ENCODE measurements at regions not wholly inside any gene's neighbourhood (a gene's known extent, or its start where the extent isn't known, plus 50 kb on each side); places are given as distances from the start of the nearest gene placed in this dataset.

DNA sequence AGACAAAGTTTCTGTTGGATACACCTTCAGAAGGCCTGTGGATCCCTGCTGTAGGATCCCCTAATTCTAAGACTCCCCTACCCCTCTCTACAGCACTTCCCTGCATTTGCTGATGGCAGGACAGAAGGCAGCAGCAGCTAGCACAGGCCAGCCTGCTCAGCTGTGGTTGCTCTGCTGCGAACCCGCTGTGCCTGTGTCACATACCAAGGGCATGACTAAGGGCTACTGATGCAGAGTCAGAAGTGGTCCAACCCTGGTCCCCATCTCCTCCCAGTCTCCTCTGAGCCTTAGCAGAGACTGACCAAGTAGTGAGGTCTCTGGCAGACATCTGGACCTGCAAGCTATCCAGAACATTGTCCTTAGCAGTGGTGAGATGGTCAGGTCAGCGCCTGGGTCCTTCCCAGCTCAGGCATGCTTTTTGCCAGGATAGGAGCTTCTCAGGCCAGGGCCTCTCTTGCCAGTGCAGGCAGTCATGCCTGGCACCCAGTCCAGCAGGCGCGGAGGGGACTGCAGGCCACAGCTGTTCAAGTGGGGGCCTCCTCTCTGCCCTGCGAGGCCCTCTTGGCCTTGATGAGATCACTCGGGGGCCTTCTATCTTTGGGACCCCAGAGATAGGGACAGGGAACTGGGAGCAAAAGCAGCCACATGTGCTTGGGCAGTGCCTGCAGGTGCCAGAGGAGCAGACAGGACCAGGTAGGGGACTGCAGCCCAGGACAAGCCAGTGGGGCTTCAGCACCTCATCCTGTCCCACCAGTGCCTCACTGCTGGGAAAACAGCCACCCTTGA is 146.4 kb downstream of the ZNF248 start:
- Histone ChIP-seq H3K9me3 (ENCODE audit: low read depth) (no peaks in the 10 kb centered on the region), H3K27ac (no peak overlapping the region), H3K4me2 (no peak overlapping the region), H2AFZ (no peak overlapping the region), H3K27me3 (no peaks in the 10 kb centered on the region), H3K4me3 (no peak overlapping the region), H3K36me3 (replicated peaks; ENCODE audit: insufficient read depth, low read depth) (no peaks in the 10 kb centered on the region), H4K20me1 (ENCODE audit: insufficient read depth, poor library complexity, severe bottlenecking) (no peaks in the 10 kb centered on the region), H3K79me2 (no peaks in the 10 kb centered on the region), H3K4me1 (ENCODE audit: insufficient read depth) (no peaks in the 10 kb centered on the region), H3K9me2 (replicated peaks; ENCODE audit: insufficient read depth) (no peaks in the 10 kb centered on the region)
- no peak for DNase-seq (ENCODE audit: low spot score)
- no peak for TF ChIP-seq EZH2phosphoT487 (IDR thresholded peaks at IDR 0.05; ENCODE audit: low read depth, severe bottlenecking, unreplicated experiment)
- TF ChIP-seq, protein P1, sequence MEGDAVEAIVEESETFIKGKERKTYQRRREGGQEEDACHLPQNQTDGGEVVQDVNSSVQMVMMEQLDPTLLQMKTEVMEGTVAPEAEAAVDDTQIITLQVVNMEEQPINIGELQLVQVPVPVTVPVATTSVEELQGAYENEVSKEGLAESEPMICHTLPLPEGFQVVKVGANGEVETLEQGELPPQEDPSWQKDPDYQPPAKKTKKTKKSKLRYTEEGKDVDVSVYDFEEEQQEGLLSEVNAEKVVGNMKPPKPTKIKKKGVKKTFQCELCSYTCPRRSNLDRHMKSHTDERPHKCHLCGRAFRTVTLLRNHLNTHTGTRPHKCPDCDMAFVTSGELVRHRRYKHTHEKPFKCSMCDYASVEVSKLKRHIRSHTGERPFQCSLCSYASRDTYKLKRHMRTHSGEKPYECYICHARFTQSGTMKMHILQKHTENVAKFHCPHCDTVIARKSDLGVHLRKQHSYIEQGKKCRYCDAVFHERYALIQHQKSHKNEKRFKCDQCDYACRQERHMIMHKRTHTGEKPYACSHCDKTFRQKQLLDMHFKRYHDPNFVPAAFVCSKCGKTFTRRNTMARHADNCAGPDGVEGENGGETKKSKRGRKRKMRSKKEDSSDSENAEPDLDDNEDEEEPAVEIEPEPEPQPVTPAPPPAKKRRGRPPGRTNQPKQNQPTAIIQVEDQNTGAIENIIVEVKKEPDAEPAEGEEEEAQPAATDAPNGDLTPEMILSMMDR (IDR thresholded peaks at IDR 0.05; ENCODE audit: poor library complexity), result no peak
- no peak for TF ChIP-seq EZH2 (IDR thresholded peaks at IDR 0.05; ENCODE audit: borderline replicate concordance)
- 87% methylated on average over 7 of the region's 7 CpGs for WGBS (ENCODE audit: low lambda C conversion rate, missing lambda C conversion rate)

DNA sequence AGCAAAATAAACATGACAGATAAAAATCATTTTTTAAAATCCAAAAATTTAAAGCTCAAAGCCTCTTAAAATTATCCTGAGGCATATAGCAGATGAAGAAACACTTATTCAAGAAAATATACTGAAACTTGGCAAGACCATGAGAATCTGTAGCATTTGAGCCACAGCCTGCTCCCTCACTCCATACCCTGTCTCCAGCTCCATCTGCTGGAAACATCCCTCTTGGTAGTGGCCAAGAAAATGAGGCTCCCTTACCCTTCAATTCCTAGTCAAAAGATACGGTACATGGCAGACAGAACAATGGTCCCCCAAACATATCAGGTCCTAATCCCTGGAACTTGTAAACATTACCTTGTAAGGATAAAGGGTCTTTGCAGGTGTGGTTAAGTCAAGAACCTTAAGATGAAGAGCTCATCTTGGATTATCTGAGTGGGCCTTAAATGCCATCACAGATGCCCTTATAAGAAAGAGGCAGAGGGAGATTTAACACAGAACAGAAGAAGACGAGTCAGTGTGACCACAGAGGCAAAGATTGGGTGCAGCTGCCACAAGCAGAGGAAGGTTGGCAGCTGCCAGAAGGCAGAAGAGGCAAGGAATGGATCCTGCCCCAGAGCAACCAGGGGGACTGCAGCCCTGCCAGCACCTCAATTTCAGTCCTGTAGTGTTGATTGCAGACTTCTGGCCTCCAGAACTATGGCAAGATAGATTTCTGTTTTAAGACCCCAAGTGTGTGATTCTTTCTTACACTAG is 149.4 kb downstream of the ZNF248 start:
- TF ChIP-seq, protein P1 (IDR thresholded peaks at IDR 0.05; ENCODE audit: poor library complexity), result no peak
- TF ChIP-seq EZH2phosphoT487 (IDR thresholded peaks at IDR 0.05; ENCODE audit: low read depth, severe bottlenecking, unreplicated experiment), result no peak
- no peak for TF ChIP-seq EZH2 (IDR thresholded peaks at IDR 0.05; ENCODE audit: borderline replicate concordance)
- Histone ChIP-seq H3K36me3 (replicated peaks; ENCODE audit: insufficient read depth, low read depth) (no peaks in the 10 kb centered on the region), H3K9me2 (replicated peaks; ENCODE audit: insufficient read depth) (no peaks in the 10 kb centered on the region), H3K4me3 (no peak overlapping the region), H3K27me3 (no peaks in the 10 kb centered on the region), H3K4me2 (no peak overlapping the region), H2AFZ (no peak overlapping the region), H3K27ac (no peak overlapping the region), H3K9me3 (ENCODE audit: low read depth) (no peaks in the 10 kb centered on the region), H3K79me2 (no peaks in the 10 kb centered on the region), H4K20me1 (ENCODE audit: insufficient read depth, poor library complexity, severe bottlenecking) (no peaks in the 10 kb centered on the region), H3K4me1 (ENCODE audit: insufficient read depth) (no peaks in the 10 kb centered on the region)
- no peak for DNase-seq (ENCODE audit: low spot score)
- WGBS (ENCODE audit: low lambda C conversion rate, missing lambda C conversion rate), result 57% methylated on average over 2 of the region's 2 CpGs

DNA sequence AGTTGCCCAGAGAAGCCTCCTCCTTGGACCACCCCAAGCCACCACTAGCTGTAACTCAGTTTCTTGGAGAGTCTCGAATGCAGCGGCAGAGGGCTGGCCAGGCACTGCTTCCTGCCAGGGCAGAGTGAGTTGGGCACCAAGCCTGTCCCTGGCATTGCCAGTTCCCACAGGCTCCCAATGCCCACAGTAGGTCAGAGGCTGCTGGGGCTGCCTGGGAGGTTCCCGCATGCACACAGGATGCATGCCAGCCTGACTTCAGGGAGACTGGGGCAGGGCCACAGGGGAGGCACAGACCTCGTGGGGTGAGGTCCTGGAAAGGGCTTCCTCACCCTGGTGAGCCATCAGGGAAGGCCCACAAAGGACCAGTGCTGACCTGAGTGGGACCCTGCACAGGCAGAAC is 152.8 kb downstream of the ZNF248 start:
- H3K4me2 ChIP-seq, result no peak overlapping the region
- H3K4me3 ChIP-seq, result no peak overlapping the region
- no peaks in the 10 kb centered on the region for H3K36me3 ChIP-seq (replicated peaks; ENCODE audit: insufficient read depth, low read depth)
- H3K9me2 ChIP-seq (replicated peaks; ENCODE audit: insufficient read depth), result no peaks in the 10 kb centered on the region
- no peaks in the 10 kb centered on the region for H3K4me1 ChIP-seq (ENCODE audit: insufficient read depth)
- H3K27ac ChIP-seq, result no peak overlapping the region
- no peak for DNase-seq (ENCODE audit: low spot score)
- no peaks in the 10 kb centered on the region for H4K20me1 ChIP-seq (ENCODE audit: insufficient read depth, poor library complexity, severe bottlenecking)
- no peaks in the 10 kb centered on the region for H3K79me2 ChIP-seq
- no peak overlapping the region for H2AFZ ChIP-seq
- TF ChIP-seq, protein P1 (IDR thresholded peaks at IDR 0.05; ENCODE audit: poor library complexity), result no peak
- TF ChIP-seq EZH2 (IDR thresholded peaks at IDR 0.05; ENCODE audit: borderline replicate concordance), result no peak
- no peak for TF ChIP-seq EZH2phosphoT487 (IDR thresholded peaks at IDR 0.05; ENCODE audit: low read depth, severe bottlenecking, unreplicated experiment)
- no peaks in the 10 kb centered on the region for H3K27me3 ChIP-seq
- no peaks in the 10 kb centered on the region for H3K9me3 ChIP-seq (ENCODE audit: low read depth)
- 80% methylated on average over 4 of the region's 4 CpGs for WGBS (ENCODE audit: low lambda C conversion rate, missing lambda C conversion rate)

Measured in hepatocyte (in vitro differentiated cells).